HCT116 (cell line): ENCODE measurements at regions not wholly inside any gene's neighbourhood (a gene's known extent, or its start where the extent isn't known, plus 50 kb on each side); places are given as distances from the start of the nearest gene placed in this dataset.

Experiments
- ATAC-seq: fragments of 200-7000 bp; cut with Tn5 transposase; 2 replicates; pipeline ENCODE4 v1.9.1; 2020; ENCODE audit warnings: mild to moderate bottlenecking, moderate library complexity
- BruUV-seq: library from RNA; stranded (reverse); fragments of 400-500 nt; replicated peaks from 2 replicates; lab custom pipeline; 2021; lab: Mats Ljungman, UMichigan
- CTCF ChIA-PET: fragments of 300-600 bp; sonication (Branson Sonifier 250); formaldehyde crosslinking; loops from one replicate; lab custom pipeline; 2021; ENCODE audit warnings: antibody characterized with exemption; lab: Charles Lee
- POLR2A ChIA-PET: fragments of 300-600, 350-600 bp; sonication (Branson Sonifier 250); formaldehyde crosslinking; loops from one replicate; lab custom pipeline; 2021; ENCODE audit warnings: antibody characterized with exemption; lab: Charles Lee
- RAD21 ChIA-PET, 2 experiments: fragments of 300-600 bp; sonication (Branson Sonifier 250); formaldehyde crosslinking; loops; one replicate each; lab custom pipeline; 2023; ENCODE audit warnings: low total read pairs in 2 of 2; ENCODE audit not compliant: uncharacterized antibody in 2 of 2, unreplicated experiment in 2 of 2, low non-redundant PET in 1 of 2; lab: Charles Lee
- DNase-seq: peaks from one replicate; pipeline ENCODE4 v3.0.0-alpha.2; 2010; ENCODE audit warnings: low read depth, low spot score
- H2AFZ ChIP-seq: fragments of 200-600 bp; shearing (Covaris generic), sonication (generic); 2 replicates; pipeline ENCODE4 v1.6.1; 2017; ENCODE audit warnings: low read depth, mixed run types, mixed read lengths, antibody characterized with exemption, low read length; ENCODE audit not compliant: poor library complexity, severe bottlenecking
- H3K27ac ChIP-seq: 2 replicates; pipeline ENCODE4 v1.5.1; 2012; ENCODE audit warnings: low read depth, low read length
- H3K27me3 ChIP-seq: fragments of 200-600 bp; sonication (generic); 2 replicates; pipeline ENCODE4 v1.6.1; 2016; ENCODE audit warnings: mixed run types, low read length, mixed read lengths; ENCODE audit not compliant: insufficient read depth
- H3K36me3 ChIP-seq, 2 experiments: fragments of 200-500 bp in 1 of 2; fragments of 200-600 bp in 1 of 2; sonication (Bioruptor generic) in 1 of 2; sonication (generic) in 1 of 2; 2 replicates each; pipeline versions ENCODE4 v1.5.1 to v1.6.1; 2014 to 2016; ENCODE audit warnings: low read length in 2 of 2, inconsistent platforms in 1 of 2, mixed read lengths in 1 of 2, mixed run types in 1 of 2; ENCODE audit not compliant: insufficient read depth in 2 of 2, control insufficient read depth in 1 of 2
- H3K4me1 ChIP-seq, 2 experiments: fragments of 200-600 bp in 1 of 2; sonication (generic) in 1 of 2; 2 replicates each; pipeline versions ENCODE4 v1.5.1 to v1.6.1; 2012 to 2017; ENCODE audit warnings: low read length in 2 of 2, inconsistent platforms in 1 of 2, mild to moderate bottlenecking in 1 of 2, mixed read lengths in 1 of 2, mixed run types in 1 of 2, moderate library complexity in 1 of 2; ENCODE audit not compliant: insufficient read depth in 2 of 2, control insufficient read depth in 1 of 2
- H3K4me2 ChIP-seq: fragments of 200-600 bp; sonication (generic); 2 replicates; pipeline ENCODE4 v1.6.1; 2017; ENCODE audit warnings: mixed run types, low read length, mixed read lengths
- H3K4me3 ChIP-seq, 2 experiments: fragments of 200-600 bp in 1 of 2; sonication (generic) in 1 of 2; replicated peaks in 1 of 2; 2 replicates each; pipeline ENCODE4 v1.5.1; 2011 to 2016; ENCODE audit warnings: low read length in 2 of 2, control low read depth in 1 of 2, low read depth in 1 of 2, mild to moderate bottlenecking in 1 of 2, mixed read lengths in 1 of 2, mixed run types in 1 of 2
- H3K79me2 ChIP-seq: fragments of 200-600 bp; sonication (generic); 2 replicates; pipeline ENCODE4 v1.6.1; 2017; ENCODE audit warnings: mild to moderate bottlenecking, mixed run types, low read length, moderate library complexity, mixed read lengths; ENCODE audit not compliant: insufficient read depth
- H3K9ac ChIP-seq: fragments of 200-600 bp; sonication (generic); 2 replicates; pipeline ENCODE4 v1.6.1; 2016; ENCODE audit warnings: low read length, mixed read lengths
- H3K9me2 ChIP-seq: fragments of 200-600 bp; sonication (generic), shearing (Covaris generic); 2 replicates; pipeline ENCODE4 v1.6.1; 2017; ENCODE audit warnings: mixed run types, mild to moderate bottlenecking, moderate library complexity; ENCODE audit not compliant: insufficient read depth
- H3K9me3 ChIP-seq, 2 experiments: fragments of 200-500 bp in 1 of 2; fragments of 200-600 bp in 1 of 2; sonication (Bioruptor generic) in 1 of 2; sonication (generic) in 1 of 2; 2 replicates each; pipeline ENCODE4 v1.6.1; 2014 to 2017; ENCODE audit warnings: low read length in 2 of 2, mixed read lengths in 2 of 2, inconsistent platforms in 1 of 2, low read depth in 1 of 2, mild to moderate bottlenecking in 1 of 2, mixed run types in 1 of 2, moderate library complexity in 1 of 2; ENCODE audit not compliant: control insufficient read depth in 1 of 2, insufficient read depth in 1 of 2
- H4K20me1 ChIP-seq: fragments of 200-600 bp; sonication (generic), shearing (Covaris generic); 2 replicates; pipeline ENCODE4 v1.6.1; 2017; ENCODE audit warnings: mixed run types, mild to moderate bottlenecking, moderate library complexity; ENCODE audit not compliant: insufficient read depth
- CBX3 ChIP-seq: IDR thresholded peaks from 2 replicates; pipeline ENCODE4 v1.6.1; 2012; ENCODE audit warnings: low read depth
- CEBPB ChIP-seq: IDR thresholded peaks from 2 replicates; pipeline ENCODE4 v1.6.1; 2012; ENCODE audit warnings: low read depth
- ELF1 ChIP-seq: IDR thresholded peaks from 2 replicates; pipeline ENCODE4 v1.6.1; 2012; ENCODE audit warnings: low read depth, borderline replicate concordance
- EZH2 ChIP-seq: fragments of 200-600 bp; sonication (generic); IDR thresholded peaks from 2 replicates; pipeline ENCODE4 v1.6.1; 2017; ENCODE audit warnings: antibody characterized with exemption, mixed run types
- EZH2phosphoT487 ChIP-seq: fragments of 200-600 bp; IDR thresholded peaks from 2 replicates; pipeline ENCODE4 v1.6.1; 2018; ENCODE audit warnings: antibody characterized with exemption, borderline replicate concordance
- JUND ChIP-seq: IDR thresholded peaks from 2 replicates; pipeline ENCODE4 v1.6.1; 2012
- MAX ChIP-seq: IDR thresholded peaks from 2 replicates; pipeline ENCODE4 v1.6.1; 2012
- POLR2AphosphoS5 ChIP-seq: IDR thresholded peaks from 2 replicates; pipeline ENCODE4 v1.6.1; 2011; ENCODE audit warnings: mild to moderate bottlenecking, low read depth, low read length, moderate library complexity
- RAD21 ChIP-seq: IDR thresholded peaks from 2 replicates; pipeline ENCODE4 v1.6.1; 2012; ENCODE audit warnings: low read depth, mild to moderate bottlenecking
- SIN3A ChIP-seq: IDR thresholded peaks from 2 replicates; pipeline ENCODE4 v1.6.1; 2012; ENCODE audit warnings: low read depth
- TCF7L2 ChIP-seq: IDR thresholded peaks from 2 replicates; pipeline ENCODE4 v1.7.0; 2011; ENCODE audit warnings: borderline replicate concordance, inconsistent platforms; ENCODE audit not compliant: insufficient read depth, insufficient read length; ENCODE audit errors: extremely low read depth
- intact Hi-C: fragments of 100-400 bp; cut with micrococcal nuclease; formaldehyde crosslinking; loops from 2 replicates; pipeline ENCODE4 v1.10.0; 2022
- TF ChIP-seq, protein P1 (sequence below): IDR thresholded peaks from 2 replicates; pipeline ENCODE4 v1.6.1; 2012; ENCODE audit warnings: low read depth
- TF ChIP-seq, protein P2 (sequence below): IDR thresholded peaks from 2 replicates; pipeline ENCODE4 v1.6.1; 2012

- Histone ChIP-seq H3K27ac (no peak overlapping the region), H3K4me2 (no peak overlapping the region), H3K4me3 (no peak overlapping the region), H3K79me2 (no peaks in the 10 kb centered on the region), H3K9me3 (no peaks in the 10 kb centered on the region), H3K36me3 (no peaks in the 10 kb centered on the region), H3K27me3 (no peaks in the 10 kb centered on the region), H3K9me2 (no peaks in the 10 kb centered on the region), H3K9ac (no peak overlapping the region), H3K4me1 (0 out of 4 replicates have a peak, but pooled peaks cover 0 to 4% of the 10 kb centered on the region in 2 experiments), H4K20me1 (no peaks in the 10 kb centered on the region), H2AFZ (no peak overlapping the region)
- intact Hi-C loops, result no loop called here
- ATAC-seq, result no peak
- no peak for TF ChIP-seq EZH2
- no peak for TF ChIP-seq POLR2AphosphoS5
- no peak for TF ChIP-seq RAD21
- TF ChIP-seq EZH2phosphoT487, result no peak
- no peak for TF ChIP-seq CEBPB
- TF ChIP-seq JUND, result no peak
- TF ChIP-seq, protein P1, sequence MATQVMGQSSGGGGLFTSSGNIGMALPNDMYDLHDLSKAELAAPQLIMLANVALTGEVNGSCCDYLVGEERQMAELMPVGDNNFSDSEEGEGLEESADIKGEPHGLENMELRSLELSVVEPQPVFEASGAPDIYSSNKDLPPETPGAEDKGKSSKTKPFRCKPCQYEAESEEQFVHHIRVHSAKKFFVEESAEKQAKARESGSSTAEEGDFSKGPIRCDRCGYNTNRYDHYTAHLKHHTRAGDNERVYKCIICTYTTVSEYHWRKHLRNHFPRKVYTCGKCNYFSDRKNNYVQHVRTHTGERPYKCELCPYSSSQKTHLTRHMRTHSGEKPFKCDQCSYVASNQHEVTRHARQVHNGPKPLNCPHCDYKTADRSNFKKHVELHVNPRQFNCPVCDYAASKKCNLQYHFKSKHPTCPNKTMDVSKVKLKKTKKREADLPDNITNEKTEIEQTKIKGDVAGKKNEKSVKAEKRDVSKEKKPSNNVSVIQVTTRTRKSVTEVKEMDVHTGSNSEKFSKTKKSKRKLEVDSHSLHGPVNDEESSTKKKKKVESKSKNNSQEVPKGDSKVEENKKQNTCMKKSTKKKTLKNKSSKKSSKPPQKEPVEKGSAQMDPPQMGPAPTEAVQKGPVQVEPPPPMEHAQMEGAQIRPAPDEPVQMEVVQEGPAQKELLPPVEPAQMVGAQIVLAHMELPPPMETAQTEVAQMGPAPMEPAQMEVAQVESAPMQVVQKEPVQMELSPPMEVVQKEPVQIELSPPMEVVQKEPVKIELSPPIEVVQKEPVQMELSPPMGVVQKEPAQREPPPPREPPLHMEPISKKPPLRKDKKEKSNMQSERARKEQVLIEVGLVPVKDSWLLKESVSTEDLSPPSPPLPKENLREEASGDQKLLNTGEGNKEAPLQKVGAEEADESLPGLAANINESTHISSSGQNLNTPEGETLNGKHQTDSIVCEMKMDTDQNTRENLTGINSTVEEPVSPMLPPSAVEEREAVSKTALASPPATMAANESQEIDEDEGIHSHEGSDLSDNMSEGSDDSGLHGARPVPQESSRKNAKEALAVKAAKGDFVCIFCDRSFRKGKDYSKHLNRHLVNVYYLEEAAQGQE, result no peak
- no peak for TF ChIP-seq MAX
- TF ChIP-seq, protein P2, sequence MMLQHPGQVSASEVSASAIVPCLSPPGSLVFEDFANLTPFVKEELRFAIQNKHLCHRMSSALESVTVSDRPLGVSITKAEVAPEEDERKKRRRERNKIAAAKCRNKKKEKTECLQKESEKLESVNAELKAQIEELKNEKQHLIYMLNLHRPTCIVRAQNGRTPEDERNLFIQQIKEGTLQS, result no peak
- no peak for TF ChIP-seq TCF7L2
- TF ChIP-seq SIN3A, result no peak
- no peak for TF ChIP-seq CBX3
- TF ChIP-seq ELF1, result no peak
- ChIA-PET POLR2A (no interaction called here), CTCF (no interaction called here), RAD21 (no interaction called here)
- no TSS peak for BruUV-seq
- DNase-seq, result no peak
These were observed 83.5 kb upstream of the SPRY1 start for GRCh38 chr4:123312951-123313592.
